ENCODE measurements at regions not wholly inside any gene's neighbourhood (a gene's known extent, or its start where the extent isn't known, plus 50 kb on each side); places are given as distances from the start of the nearest gene placed in this dataset.
"Not testable (repeated sequence)": the region's sequence is repeated elsewhere in the genome, so short reads cannot be mapped to it uniquely, and the experiment has no call there.

- no peak for TF ChIP-seq CTCF (IDR thresholded peaks at IDR 0.05)
- Histone ChIP-seq H3K9me3 (peaks cover 0 to 15% of the 10 kb centered on the region in 2 donors), H3K27me3 (no peaks in the 10 kb centered on the region), H3K4me1 (no peaks in the 10 kb centered on the region), H3K4me3 (no peak overlapping the region), H3K27ac (no peak overlapping the region), H3K36me3 (no peaks in the 10 kb centered on the region)
- intact Hi-C loops (cut with DNase I) = no loop called here
- no peak for DNase-seq
- no peak for ATAC-seq
Measured at GRCh38 chr12:102653406-102653805, 173.0 kb upstream of the IGF1 start.

GRCh38 chr12:102652645-102653313, 172.4 kb upstream of the IGF1 start:
- H3K4me3 ChIP-seq = no peak overlapping the region
- no peak for DNase-seq
- H3K36me3 ChIP-seq = no peaks in the 10 kb centered on the region
- intact Hi-C loops (cut with DNase I) = no loop called here
- no peak for TF ChIP-seq CTCF (IDR thresholded peaks at IDR 0.05)
- no peaks in the 10 kb centered on the region for H3K27me3 ChIP-seq
- peaks cover 0 to 10% of the 10 kb centered on the region in 2 donors for H3K9me3 ChIP-seq
- no peak overlapping the region for H3K27ac ChIP-seq
- H3K4me1 ChIP-seq = no peaks in the 10 kb centered on the region
- no peak for ATAC-seq

GRCh38 chr12:102645968-102646367, 165.6 kb upstream of the IGF1 start:
- H3K27ac ChIP-seq = no peak overlapping the region
- peaks cover 0 to 2% of the 10 kb centered on the region in 2 donors for H3K9me3 ChIP-seq
- no peak for DNase-seq
- no peaks in the 10 kb centered on the region for H3K36me3 ChIP-seq
- no peaks in the 10 kb centered on the region for H3K27me3 ChIP-seq
- no peaks in the 10 kb centered on the region for H3K4me1 ChIP-seq
- no peak for TF ChIP-seq CTCF (IDR thresholded peaks at IDR 0.05)
- no peak for ATAC-seq
- no peak overlapping the region for H3K4me3 ChIP-seq
- intact Hi-C loops (cut with DNase I) = no loop called here

- Histone ChIP-seq H3K36me3 (no peaks in the 10 kb centered on the region), H3K27me3 (no peaks in the 10 kb centered on the region), H3K4me3 (no peak overlapping the region), H3K27ac (no peak overlapping the region), H3K4me1 (no peaks in the 10 kb centered on the region), H3K9me3 (peaks cover 0 to 13% of the 10 kb centered on the region in 2 donors)
- no peak for TF ChIP-seq CTCF (IDR thresholded peaks at IDR 0.05)
- ATAC-seq (no peak), DNase-seq (no peak)
- intact Hi-C loops (cut with DNase I) = no loop called here
Measured at GRCh38 chr12:102643879-102644575, 163.7 kb upstream of the IGF1 start.

GRCh38 chr12:102642199-102642598, 161.8 kb upstream of the IGF1 start:
- intact Hi-C loops (cut with DNase I) = no loop called here
- H3K36me3 ChIP-seq = no peaks in the 10 kb centered on the region
- no peak for TF ChIP-seq CTCF (IDR thresholded peaks at IDR 0.05)
- H3K4me1 ChIP-seq = no peaks in the 10 kb centered on the region
- H3K27ac ChIP-seq = no peak overlapping the region
- H3K27me3 ChIP-seq = no peaks in the 10 kb centered on the region
- no peak overlapping the region for H3K4me3 ChIP-seq
- ATAC-seq (no peak), DNase-seq (no peak)
- H3K9me3 ChIP-seq = peaks cover 0 to 13% of the 10 kb centered on the region in 2 donors

- H3K27ac ChIP-seq; intact Hi-C loops (cut with DNase I): not testable (repeated sequence)
Measured at GRCh38 chr12:102640658-102641057, 160.3 kb upstream of the IGF1 start.

More at GRCh38 chr12:102640658-102641057, 160.3 kb upstream of the IGF1 start:
- H3K36me3 ChIP-seq, H3K27me3 ChIP-seq, H3K4me1 ChIP-seq, DNase-seq, H3K4me3 ChIP-seq, ATAC-seq: not testable (repeated sequence)
- H3K9me3 ChIP-seq = peaks cover 0 to 13% of the 10 kb centered on the region in 2 donors

All from left lung (tissue), 4 donors.